ENCODE measurements at regions not wholly inside any gene's neighbourhood (a gene's known extent, or its start where the extent isn't known, plus 50 kb on each side); places are given as distances from the start of the nearest gene placed in this dataset.
"Not testable (repeated sequence)": the region's sequence is repeated elsewhere in the genome, so short reads cannot be mapped to it uniquely, and the experiment has no call there.

DNA sequence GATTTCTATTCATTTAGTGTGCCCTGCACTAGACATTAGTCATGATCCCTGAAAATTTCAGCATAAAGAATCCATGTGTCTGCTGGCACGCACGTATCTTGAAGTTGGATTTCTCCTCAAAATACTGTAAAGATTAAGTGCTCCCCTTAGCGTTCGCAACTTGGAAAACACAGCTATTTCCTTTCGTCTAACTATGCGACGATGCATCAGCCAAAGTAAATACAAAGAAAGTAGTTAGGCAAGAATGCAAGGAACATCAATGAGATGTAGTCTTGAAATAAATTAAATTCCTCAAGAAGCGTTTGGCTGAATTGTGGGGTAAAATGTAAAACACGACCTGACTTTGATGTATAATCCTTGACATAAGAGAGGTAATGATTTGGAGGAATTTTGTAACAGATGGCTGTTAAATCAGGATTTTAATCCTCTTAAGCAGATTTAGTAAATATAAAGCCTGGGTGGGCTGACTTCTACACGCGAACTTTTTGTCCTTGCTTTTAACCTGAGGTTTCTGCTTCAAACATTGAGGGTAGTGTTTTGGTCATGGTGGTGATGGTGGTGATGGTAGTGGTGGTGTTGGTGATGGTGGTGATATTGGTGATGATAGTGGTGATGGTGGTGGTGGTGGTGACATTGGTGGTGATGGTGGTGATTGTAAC, 88.2 kb downstream of the FOXF2 start:
- Mint-ChIP-seq H3K27ac (no peak overlapping the region), H3K4me1 (ENCODE audit: low read depth) (no peaks in the 10 kb centered on the region), H3K36me3 (ENCODE audit: low read depth) (no peaks in the 10 kb centered on the region), H3K4me3 (no peak overlapping the region), H3K9me3 (no peaks in the 10 kb centered on the region), H3K27me3 (peaks cover 36% of the 10 kb centered on the region)
- Histone ChIP-seq H3K4me1 (ENCODE audit: insufficient read depth, low read length) (no peaks in the 10 kb centered on the region), H3K4me3 (ENCODE audit: low read length) (no peak overlapping the region), H3K27me3 (ENCODE audit: control insufficient read depth in 1 of 2, insufficient read depth in 2 of 2, low read length in 2 of 2) (peaks cover 0 to 8% of the 10 kb centered on the region in 2 experiments), H3K36me3 (ENCODE audit: insufficient read depth, low read length) (no peaks in the 10 kb centered on the region), H3K27ac (ENCODE audit: low read depth in 1 of 2, low read length in 2 of 2) (no peak overlapping the region), H3K9me3 (ENCODE audit: control insufficient read depth in 1 of 2, insufficient read depth in 1 of 2, low read length in 2 of 2) (no peaks in the 10 kb centered on the region)
- no peak for ATAC-seq (ENCODE audit: poor library complexity)
- intact Hi-C loops (cut with DNase I, micrococcal nuclease), result no loop called here
- DNase-seq, result no peak
- ChIA-PET POLR2A (no interaction called here), CTCF (no interaction called here)
- TF ChIP-seq, protein P1, sequence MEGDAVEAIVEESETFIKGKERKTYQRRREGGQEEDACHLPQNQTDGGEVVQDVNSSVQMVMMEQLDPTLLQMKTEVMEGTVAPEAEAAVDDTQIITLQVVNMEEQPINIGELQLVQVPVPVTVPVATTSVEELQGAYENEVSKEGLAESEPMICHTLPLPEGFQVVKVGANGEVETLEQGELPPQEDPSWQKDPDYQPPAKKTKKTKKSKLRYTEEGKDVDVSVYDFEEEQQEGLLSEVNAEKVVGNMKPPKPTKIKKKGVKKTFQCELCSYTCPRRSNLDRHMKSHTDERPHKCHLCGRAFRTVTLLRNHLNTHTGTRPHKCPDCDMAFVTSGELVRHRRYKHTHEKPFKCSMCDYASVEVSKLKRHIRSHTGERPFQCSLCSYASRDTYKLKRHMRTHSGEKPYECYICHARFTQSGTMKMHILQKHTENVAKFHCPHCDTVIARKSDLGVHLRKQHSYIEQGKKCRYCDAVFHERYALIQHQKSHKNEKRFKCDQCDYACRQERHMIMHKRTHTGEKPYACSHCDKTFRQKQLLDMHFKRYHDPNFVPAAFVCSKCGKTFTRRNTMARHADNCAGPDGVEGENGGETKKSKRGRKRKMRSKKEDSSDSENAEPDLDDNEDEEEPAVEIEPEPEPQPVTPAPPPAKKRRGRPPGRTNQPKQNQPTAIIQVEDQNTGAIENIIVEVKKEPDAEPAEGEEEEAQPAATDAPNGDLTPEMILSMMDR (IDR thresholded peaks at IDR 0.05), result no peak

DNA sequence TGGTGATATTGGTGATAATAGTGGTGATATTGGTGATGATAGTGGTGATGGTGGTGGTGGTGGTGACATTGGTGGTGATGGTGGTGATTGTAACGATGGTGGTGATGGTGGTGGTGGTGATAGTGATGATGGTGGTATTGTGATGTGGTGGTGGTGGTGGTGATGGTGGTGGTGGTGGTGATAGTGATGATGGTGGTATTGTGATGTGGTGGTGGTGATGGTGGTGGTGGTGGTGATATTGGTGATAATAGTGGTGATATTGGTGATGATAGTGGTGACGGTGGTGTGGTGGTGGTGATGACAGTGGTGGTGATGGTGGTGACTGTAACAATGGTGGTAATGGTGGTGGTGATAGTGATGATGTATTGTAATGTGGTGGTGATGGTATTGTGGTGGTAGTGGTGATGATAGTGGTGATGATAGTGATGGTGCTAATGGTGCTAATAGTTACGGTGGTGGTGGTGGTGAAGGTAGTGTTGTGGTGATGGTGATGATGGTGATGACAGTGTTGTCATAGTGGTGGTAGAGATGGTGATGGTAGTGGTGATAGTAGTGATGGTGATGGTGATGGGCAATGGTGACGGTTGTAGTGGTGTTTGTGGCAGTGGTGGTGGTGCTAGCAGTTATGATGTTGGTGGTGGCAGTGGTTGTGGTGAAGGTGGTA, 88.9 kb downstream of the FOXF2 start:
- H3K27ac ChIP-seq (ENCODE audit: low read depth in 1 of 2, low read length in 2 of 2); H3K27me3 ChIP-seq (ENCODE audit: control insufficient read depth in 1 of 2, insufficient read depth in 2 of 2, low read length in 2 of 2); H3K4me3 Mint-ChIP-seq; H3K4me1 Mint-ChIP-seq (ENCODE audit: low read depth); H3K4me1 ChIP-seq (ENCODE audit: insufficient read depth, low read length); ATAC-seq (ENCODE audit: poor library complexity); intact Hi-C loops (cut with DNase I, micrococcal nuclease); DNase-seq; H3K9me3 ChIP-seq (ENCODE audit: control insufficient read depth in 1 of 2, insufficient read depth in 1 of 2, low read length in 2 of 2); H3K36me3 ChIP-seq (ENCODE audit: insufficient read depth, low read length); H3K27ac Mint-ChIP-seq; H3K9me3 Mint-ChIP-seq; POLR2A ChIA-PET; H3K4me3 ChIP-seq (ENCODE audit: low read length); CTCF ChIA-PET; H3K36me3 Mint-ChIP-seq (ENCODE audit: low read depth): not testable (repeated sequence)
- peaks cover 32% of the 10 kb centered on the region for H3K27me3 Mint-ChIP-seq

DNA sequence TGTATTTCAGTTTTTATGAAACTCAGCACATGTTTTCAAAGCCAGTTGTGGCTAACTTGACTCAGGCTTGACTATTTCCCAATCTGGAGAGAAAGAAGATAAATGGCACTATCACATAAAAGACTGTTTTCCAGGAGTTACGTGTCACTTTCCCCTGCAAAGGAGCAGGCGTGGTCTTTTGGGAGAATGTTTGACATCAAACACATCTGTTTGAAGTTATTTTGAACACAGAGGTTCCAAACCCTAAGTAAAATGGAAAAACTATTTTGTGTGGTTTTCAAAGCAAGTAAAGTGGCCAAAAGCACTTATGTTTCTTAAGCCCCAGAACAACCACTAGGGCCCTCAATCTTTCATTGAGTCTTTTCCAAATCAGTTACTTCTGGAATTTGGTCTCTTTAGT, 89.7 kb downstream of the FOXF2 start:
- POLR2A ChIA-PET, result no interaction called here
- intact Hi-C loops (cut with DNase I, micrococcal nuclease), result no loop called here
- TF ChIP-seq, protein P1 (IDR thresholded peaks at IDR 0.05), result no peak
- Mint-ChIP-seq H3K36me3 (ENCODE audit: low read depth) (no peaks in the 10 kb centered on the region), H3K27ac (no peak overlapping the region), H3K27me3 (peaks cover 35% of the 10 kb centered on the region), H3K4me1 (ENCODE audit: low read depth) (no peaks in the 10 kb centered on the region), H3K9me3 (no peaks in the 10 kb centered on the region), H3K4me3 (no peak overlapping the region)
- H3K9me3 ChIP-seq (ENCODE audit: control insufficient read depth in 1 of 2, insufficient read depth in 1 of 2, low read length in 2 of 2), result no peaks in the 10 kb centered on the region
- H3K4me1 ChIP-seq (ENCODE audit: insufficient read depth, low read length), result no peaks in the 10 kb centered on the region
- no peak overlapping the region for H3K4me3 ChIP-seq (ENCODE audit: low read length)
- DNase-seq (no peak), ATAC-seq (ENCODE audit: poor library complexity) (no peak)
- no peak overlapping the region for H3K27ac ChIP-seq (ENCODE audit: low read depth in 1 of 2, low read length in 2 of 2)
- H3K27me3 ChIP-seq (ENCODE audit: control insufficient read depth in 1 of 2, insufficient read depth in 2 of 2, low read length in 2 of 2), result peaks cover 0 to 8% of the 10 kb centered on the region in 2 experiments
- CTCF ChIA-PET, result no interaction called here
- no peaks in the 10 kb centered on the region for H3K36me3 ChIP-seq (ENCODE audit: insufficient read depth, low read length)

Measured in CD4-positive, alpha-beta T cell (primary cell).